NCI-H1417 treated with DMSO at 0.1 percent for 48 hours (cell line): ENCODE measurements at regions not wholly inside any gene's neighbourhood (a gene's known extent, or its start where the extent isn't known, plus 50 kb on each side); places are given as distances from the start of the nearest gene placed in this dataset.
"Not testable (repeated sequence)": the region's sequence is repeated elsewhere in the genome, so short reads cannot be mapped to it uniquely, and the experiment has no call there.

ENCODE experiments used
- DNase-seq: peaks from one replicate; lab custom pipeline; 2025; lab: John Stamatoyannopoulos, UW

DNA sequence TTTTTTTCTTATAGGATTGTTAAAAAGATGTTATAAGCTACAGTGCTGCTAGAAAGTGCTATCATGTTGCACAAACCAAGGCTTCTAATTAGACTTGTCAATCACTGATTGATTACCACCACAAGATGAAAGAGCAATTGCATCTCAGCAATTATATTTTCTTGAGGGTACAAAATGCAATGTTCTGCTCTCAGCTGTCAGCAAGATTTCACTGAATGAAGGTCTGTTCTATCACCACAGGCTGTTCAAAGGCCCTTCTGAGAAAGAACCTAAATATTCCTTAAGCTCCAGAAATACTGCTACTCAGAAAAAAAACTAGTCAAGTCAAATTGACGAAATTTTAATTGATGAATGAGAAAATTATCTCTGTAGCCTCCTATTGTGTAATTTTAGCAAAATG, 301.9 kb upstream of the KYNU start:
- no peak for DNase-seq

DNA sequence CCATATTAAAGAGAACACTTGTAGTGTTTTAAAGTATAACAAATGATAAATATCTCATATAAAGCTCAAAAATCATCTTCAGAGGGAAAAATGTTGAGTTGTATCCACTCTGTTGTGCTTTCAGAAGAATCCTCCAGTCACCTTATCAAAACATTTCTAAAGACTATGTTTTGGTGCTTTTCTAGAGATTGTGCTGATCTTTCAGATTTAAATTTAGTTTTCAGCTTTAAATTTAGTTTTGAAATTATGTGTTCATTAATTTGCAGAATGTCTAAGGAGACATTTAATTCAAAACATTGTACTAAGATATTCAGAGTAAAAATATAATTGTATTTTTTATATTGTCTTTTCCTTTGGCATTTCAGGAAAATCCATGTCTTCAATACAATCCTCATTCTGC, 303.1 kb upstream of the KYNU start:
- DNase-seq = no peak

DNA sequence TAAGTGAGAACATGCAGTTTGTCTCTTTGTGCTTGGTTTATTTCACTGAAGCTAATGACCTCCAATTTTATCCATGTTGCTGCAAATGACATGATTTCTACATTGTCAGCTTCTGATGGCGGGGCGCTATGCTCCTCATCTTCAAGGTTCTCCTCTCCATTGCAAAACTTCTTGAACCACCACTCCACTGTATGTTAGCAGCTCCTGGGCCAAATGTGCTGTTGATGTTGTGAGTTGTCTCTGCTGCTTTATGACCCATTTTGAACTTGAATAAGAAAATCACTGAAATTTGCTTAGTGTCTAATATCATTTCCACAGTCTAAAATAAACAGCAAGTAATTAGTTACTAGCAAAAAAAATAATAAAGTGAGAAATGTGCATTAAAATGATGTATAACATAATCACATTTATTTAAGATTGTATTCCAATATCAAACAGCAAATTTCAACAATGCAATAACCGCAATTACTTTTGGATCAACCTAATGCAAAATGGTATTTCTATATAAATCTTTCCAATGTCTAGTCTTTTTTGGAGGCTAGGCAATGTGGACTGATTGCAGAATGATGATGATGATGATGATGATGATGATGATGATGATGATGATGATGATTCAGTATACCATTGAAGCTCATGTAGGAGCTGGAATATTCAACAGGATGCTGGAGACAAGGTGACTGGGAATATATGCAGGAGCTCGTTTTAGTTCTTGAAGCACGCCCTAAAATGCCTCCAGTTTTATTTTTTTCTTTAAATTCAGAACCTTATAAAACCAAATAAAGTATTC, 304.9 kb upstream of the KYNU start:
- no peak for DNase-seq

DNA sequence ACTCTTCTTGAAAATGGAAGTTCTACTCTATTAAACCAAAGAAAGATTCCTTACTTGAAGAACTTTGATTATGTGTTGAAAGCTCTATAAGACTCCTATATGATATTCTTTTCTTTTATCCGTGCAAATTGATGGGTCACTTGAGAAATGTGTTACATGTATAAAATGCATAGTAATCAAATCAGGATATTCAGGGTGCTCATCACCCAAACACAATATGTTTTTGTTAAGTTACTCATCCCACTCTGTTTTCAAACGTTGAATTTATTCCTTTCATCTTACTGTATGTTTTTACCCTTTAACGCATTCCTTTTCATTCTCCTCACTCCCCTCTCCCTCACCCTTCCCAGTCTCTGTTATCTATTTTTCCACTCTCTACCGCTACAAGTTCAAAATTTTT, 305.5 kb upstream of the KYNU start:
- no peak for DNase-seq

DNA sequence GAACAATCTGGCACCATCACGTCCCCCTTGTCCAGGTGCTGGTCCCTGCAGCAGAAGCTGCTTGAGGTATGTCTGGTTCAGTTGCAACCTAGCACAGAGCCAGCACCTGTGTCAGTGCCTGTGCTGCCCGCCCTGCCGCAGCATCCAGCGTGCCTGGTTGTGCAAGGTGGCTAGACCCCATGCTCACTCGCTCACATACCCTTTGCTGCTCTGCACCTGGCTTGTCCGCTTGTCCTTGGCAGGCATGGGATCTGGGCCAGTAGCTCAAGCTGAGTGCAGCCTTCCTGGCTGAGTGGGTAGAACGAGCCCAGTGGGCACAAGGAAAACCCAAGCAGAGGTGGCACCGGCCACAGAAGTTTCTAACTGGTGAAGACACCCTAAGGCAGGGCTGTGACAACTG, 314.6 kb upstream of the KYNU start:
- no peak for DNase-seq

DNA sequence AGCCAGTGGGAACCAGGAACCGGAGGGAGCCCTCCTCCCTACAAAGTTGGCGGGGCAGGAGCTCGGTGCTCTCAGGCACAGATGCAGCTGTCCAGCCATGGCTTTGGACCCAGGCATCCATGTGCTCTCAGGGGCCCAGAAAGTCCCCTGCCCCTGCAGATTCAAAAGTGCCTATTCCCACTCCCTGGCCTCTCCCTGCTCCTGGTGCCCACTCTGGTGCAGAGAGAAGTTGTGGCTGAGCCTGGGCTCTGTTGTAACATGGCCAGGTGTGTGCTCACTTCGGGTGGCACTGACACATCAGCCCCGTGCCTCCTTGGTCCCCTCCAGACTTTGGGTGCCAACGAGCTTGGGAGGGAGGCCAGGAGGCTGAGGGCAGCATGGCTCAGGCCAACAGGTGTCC, 315.8 kb upstream of the KYNU start:
- DNase-seq = no peak

DNA sequence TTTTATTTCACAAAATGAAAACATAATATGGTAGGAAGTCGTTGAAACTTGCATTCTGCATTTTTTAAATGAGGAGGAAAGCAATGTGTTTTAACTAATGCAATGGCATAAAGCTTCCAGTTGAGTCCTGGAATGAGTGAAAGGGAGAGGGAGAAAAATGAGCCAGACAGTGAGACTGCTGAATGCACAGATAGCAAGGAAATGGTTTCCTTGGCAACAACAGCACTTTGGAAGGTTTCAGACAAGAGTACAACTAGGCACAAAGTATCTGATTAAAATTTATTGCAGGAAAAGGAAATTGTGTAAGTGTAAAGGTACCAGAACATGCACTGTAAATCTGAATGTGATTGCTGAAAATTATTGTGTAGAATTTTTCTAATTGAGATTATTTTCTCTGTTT, 320.1 kb upstream of the KYNU start:
- no peak for DNase-seq

DNA sequence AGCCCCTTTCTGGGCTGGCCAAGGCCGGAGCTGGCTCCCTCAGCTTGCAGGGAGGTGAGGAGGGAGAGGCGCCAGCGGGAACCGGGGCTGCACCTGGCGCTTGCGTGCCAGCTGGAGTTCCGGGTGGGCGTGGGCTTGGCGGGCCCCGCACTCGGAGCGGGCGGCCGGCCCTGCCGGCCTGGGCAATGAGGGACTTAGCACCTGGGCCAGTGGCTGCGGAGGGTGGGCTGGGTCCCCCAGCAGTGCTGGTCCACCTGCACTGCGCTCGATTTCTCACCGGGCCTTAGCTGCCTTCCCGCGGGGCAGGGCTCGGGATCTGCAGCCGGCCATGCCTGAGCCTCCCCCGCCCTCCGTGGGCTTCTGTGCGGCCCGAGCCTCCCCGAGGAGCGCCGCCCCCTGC, 331.5 kb upstream of the KYNU start:
- DNase-seq = not testable (repeated sequence)

DNA sequence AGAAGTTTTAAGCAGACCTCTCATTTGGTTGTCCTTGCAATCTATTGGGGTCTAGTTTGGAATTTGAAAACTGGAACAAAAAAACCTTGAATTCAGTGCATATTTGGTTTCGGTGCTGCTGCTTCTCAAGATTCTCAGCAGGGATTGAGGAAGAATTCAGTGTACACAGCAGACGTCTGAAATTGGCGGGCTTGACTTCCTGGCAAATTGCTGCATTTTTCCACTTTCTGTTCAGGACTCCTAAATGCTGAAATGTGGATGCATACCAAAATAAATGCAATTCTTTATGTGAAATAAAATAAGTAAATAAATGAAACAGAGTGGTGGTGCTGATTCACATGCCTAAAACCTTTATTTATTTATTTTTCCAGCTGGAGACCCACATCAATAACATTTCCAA, 332.4 kb upstream of the KYNU start:
- DNase-seq = no peak

DNA sequence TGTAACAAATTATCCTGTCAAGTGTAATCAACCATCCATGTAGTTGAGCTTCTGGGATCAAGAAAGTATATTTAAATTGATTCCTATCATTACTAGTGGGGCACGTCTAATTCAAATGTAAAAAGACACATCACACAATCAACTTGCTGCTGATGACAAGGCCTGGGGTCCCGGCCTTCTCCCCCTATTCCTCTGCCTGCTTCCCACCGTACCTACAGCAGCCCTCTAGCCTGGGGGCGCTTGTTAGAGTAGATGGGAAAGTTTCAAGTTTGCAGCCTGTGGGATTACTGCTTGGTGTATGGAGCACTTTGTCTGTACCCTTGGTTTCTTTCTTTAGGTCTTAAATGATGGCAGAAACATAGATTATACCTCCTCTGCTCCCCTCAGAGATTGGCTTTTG, 333.3 kb upstream of the KYNU start:
- DNase-seq = no peak

DNA sequence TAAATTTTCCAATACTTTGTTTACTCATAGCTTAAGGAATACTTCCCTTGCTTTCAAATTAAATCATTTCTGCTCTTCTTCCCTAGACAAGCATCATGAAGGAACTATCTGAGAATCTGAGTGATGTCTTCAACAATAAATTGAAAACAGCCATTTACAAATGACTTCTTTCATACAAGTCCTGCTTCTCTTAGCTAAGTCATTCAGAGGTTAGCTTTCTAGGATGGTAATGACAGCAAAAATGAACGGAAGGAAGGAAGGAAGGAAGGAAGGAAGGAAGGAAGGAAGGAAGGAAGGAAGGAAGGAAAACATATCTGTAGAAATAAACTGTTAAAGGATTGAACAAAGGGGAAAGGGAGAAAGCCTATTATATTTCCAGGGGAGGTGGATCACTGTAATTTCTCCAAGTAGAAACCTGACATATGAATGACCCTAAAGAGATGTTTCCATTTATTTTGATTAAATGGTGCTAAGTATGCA, 335.0 kb upstream of the KYNU start:
- no peak for DNase-seq

DNA sequence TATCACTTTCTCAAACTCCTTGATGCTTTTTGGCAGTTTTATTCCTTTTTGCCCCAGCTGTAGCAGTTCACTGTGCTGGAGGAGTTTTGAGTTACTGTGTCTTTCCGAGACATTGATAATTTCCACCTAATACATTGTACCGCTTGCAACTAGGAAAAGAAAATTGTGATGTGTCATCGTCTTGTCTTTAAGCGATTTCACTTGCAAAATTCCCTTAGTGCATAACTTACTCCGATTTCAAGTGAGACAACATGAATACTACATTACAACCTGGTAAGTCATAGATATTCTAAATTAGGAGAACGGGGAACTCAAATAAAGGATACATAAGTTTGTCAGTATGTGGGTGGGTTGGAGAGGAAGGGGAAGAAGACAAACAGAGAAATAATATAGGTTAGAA, 340.5 kb upstream of the KYNU start:
- DNase-seq = no peak

DNA sequence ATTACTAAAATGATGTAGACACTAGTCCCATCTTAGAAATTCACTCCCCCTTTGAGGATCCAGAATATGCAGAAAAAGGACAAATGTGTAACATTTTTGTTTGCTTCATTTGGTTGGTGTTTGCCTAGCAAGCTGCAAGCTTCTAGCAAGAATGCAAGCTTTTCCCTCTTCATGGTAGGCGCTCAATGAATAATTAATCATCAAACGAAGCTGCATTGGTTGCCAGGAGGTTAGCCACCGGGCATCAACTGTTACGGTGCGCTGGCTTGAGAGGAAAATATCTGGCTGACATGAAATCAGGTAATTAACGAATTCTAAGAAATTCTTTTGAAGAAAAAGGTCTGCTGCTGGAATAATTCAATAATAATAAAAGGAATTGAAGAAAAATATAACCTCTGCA, 341.0 kb upstream of the KYNU start:
- DNase-seq = no peak

DNA sequence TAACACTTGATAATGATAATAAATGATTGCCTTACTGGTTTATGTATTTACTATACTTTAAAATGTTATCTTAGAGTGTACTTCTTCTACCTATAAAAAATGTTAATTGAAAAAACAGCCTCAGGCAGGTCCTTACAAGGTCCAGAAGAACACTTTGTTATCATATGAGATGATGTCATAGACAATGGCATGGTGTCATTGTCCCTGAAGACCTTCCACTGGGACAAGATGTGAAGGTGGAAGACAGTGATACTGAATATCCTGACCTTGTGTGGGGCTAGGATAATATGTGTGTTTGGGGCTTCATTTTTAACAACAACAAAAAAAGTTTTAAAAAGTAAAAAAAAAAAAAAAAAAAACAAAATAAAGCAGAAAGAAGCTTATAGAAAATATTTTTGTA, 342.2 kb upstream of the KYNU start:
- no peak for DNase-seq

DNA sequence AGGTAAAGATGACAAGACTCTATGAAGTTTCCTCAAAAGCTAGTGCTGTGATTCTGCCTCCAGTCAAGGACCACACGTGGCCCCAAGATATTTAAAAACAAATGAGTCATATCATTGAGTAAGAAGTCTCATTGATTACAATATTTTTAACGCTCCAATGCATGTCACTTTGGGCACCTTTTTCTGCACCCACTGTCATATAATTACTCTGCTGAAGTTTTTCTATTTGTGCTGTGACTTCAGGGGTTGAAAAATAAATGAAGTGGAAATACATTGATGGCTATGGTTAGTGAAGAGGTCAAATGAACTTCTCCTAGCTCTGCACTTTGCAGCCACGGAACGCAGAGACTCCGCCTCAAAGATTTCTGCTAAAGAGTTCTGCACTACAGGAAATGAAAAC, 344.3 kb upstream of the KYNU start:
- DNase-seq = no peak

DNA sequence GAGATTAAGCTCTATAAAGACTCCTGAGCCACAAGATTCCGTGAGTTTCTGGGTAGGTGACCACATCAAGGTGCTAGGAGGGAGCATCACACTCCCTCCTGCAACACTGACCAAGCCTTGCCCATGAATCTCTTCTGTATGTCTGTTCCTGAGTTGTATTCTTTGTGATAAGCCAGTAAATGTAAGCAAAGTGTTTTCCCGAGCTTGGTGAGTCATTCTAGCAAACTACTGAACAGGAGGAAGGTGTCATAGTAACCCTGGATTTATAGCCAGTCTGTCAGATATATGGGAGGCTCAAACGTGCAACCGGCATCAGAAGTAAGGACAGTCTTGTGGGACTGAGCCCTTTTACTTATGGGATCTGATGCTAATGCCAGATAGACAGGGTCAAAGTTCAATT, 346.1 kb upstream of the KYNU start:
- no peak for DNase-seq

DNA sequence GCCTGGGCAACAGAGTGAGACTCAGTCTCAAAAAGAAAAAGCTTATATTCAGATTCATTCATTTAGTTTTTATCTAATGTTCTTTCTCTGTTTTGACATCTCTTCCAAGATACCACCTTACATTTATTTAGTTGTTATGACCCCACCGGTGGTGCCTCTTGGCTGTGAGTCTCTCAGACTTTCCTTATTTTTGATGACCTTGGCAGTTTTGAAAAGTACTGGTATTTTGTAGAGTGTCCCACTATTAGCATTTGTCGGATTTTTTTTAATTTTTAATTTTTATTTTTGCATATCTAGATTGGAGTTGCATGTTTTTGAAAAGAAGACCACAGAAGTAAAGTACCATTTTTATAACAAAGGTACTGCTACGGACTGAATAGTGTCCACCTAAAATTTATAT, 351.7 kb upstream of the KYNU start:
- no peak for DNase-seq

DNA sequence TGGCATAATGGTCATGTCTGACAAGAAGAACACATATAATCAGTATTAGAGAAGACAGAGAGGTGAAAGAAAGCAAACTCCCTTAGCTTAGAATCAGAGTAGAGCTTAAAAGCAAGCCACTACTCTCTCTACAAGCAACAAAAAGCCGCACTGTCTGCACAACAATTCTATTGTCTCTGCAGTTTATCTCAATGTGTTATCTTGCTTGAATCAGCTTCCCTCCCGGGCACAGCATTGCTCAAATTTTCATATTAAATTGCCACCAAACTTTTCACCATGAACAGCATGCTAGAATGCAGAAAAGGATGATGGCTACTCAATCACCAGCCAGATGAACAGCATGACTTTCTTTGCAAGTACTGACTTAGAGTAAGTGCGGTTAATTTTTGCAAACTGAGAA, 356.0 kb upstream of the KYNU start:
- no peak for DNase-seq

DNA sequence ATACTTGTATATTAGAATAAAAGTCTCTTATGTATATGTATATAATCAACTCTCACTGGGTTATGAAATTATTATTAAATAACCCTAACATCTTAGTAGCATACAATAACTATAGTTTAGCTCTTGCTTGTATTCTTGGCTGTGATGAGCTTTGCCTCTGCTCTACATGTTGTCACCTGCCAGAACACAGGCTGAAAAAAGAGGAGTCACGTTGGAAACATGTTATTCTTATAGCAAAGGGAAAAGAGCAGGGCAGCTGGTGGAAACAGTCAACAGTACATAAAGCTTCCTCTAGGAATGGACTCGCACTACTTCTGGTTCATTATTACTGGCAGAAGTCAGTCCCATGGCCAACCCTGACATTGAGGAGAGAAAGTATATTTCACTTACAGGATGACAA, 362.0 kb upstream of the KYNU start:
- no peak for DNase-seq

DNA sequence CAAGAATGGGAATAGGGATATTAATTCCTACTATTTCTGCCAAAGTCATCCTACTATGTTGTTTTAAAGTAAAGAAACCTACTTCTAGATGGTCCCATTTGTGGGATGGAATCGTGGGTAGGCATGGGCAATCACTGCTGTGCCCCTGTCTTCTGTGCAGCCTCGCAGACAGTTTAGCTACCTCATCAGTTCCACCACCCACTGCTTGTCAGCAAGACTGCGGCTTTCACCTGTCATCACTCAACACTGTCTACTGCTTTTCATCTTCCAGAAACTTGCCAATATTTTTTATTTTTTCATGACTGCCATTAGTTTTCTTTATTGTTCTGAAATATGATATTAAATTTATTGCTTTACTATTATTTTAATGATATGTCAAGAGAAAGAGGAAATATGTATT, 368.1 kb upstream of the KYNU start:
- DNase-seq = no peak

DNA sequence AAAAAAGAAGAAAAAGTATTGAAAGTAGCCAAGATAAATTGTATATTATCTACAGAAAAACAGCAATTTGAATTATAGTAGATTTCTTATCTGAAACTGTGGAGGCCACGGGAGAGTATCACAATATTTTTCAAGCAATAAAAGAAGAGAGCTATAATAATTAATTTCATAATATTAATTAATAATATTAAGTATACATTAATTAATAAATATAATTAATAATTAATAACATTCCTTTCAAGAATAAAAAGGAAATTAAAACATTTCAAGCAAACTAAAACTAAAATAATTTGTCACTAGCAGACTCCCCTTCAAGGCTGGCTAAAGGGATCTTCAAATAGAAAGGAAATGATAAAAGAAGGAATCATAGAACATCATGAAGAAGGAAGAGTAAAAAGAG, 372.7 kb upstream of the KYNU start:
- no peak for DNase-seq

DNA sequence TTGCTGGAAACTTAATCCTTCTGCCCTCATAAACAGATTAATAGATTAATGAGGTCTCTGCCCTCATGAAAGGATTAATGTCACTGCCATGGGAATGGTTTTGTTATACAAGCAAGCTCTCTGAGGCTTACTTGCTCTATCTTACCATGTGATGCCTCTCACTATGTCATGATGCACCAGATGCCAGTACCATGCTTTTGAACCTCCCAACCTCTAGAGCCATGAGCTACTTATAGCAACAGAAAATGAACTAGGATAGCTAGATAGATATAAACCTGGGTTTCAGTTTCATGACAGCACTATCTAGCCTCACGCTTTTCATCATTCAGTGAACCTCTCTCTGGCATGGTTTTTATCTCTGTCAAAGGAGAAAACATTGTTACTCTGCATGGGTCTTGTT, 371.6 kb upstream of the LRP1B start:
- DNase-seq = no peak

DNA sequence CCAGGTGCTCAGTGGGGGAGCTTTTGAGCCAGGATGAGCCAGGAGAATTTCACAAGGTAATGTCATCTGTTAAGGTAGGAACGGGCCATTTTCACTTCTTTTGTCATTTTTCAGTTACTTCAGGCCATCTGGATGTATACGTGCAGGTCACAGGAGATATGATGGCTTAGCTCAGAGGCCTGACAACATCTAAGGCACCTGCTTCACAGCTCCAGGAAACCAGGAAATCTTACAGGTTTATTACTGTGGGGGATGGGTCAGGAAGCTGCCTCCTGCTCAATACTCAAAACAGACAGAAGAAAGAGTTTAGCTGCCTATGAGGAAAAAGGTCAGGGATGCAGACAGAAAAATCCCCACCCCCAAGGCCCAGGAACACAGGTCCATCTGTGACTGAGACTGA, 364.3 kb upstream of the LRP1B start:
- DNase-seq = no peak

DNA sequence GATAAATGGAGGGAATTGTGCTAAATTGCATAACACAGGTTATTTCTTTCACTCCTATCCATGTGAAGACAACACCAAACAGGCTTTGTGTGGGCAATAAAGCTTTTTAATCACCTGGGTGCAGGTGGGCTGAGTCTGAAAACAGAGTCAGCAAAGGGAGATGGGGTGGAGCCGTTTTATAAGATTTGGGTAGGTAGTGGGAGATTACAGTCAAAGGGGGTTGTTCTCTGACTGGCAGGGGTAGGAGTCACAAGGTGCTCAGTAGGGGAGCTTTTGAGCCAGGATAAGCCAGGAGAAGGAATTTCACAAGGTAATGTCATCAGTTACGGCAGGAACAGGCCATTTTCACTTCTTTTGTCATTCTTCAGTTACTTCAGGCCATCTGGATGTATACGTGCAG, 358.8 kb upstream of the LRP1B start:
- not testable (repeated sequence) for DNase-seq

DNA sequence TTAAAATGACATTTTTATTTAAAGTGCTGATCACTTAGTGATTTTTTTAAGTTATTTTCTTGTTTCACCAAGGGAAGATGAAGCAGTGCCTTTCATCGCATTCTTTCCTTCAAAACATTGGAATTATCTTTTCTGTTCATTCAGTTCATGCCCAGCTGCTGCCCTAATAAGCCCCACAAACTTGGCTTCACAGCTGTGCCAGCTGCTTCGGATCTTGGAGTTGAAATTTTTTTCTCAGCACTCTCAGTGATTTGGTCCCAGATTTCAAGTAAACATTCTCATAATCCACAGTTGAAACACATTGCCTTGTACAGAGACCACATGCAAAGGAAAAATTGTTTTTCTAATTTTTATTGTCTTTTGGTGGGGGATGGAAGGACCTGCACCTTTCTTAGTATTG, 353.3 kb upstream of the LRP1B start:
- DNase-seq = no peak
